ENCODE measurements at regions not wholly inside any gene's neighbourhood (a gene's known extent, or its start where the extent isn't known, plus 50 kb on each side); places are given as distances from the start of the nearest gene placed in this dataset.

- DNase-seq (ENCODE audit: low spot score) (no peak), ATAC-seq (no peak)
- Histone ChIP-seq H3K4me2 (no peak overlapping the region), H3F3A (replicated peaks; ENCODE audit: low read depth) (no peaks in the 10 kb centered on the region), H3K36me3 (ENCODE audit: insufficient read depth) (no peaks in the 10 kb centered on the region), H3K79me2 (replicated peaks; ENCODE audit: insufficient read depth) (no peaks in the 10 kb centered on the region), H3K4me3 (no peak overlapping the region), H2AFZ (no peak overlapping the region), H3K27ac (ENCODE audit: low read depth) (no peak overlapping the region), H3K9me2 (ENCODE audit: insufficient read depth) (0 out of 2 replicates have a peak, but pooled peaks cover 3% of the 10 kb centered on the region), H3K4me1 (ENCODE audit: insufficient read depth) (no peaks in the 10 kb centered on the region), H4K20me1 (replicated peaks; ENCODE audit: insufficient read depth) (no peaks in the 10 kb centered on the region), H3K27me3 (ENCODE audit: insufficient read depth) (no peaks in the 10 kb centered on the region)
- no peak for TF ChIP-seq REST (IDR thresholded peaks at IDR 0.05; ENCODE audit: unreplicated experiment)
- TF ChIP-seq NANOG (IDR thresholded peaks at IDR 0.05; ENCODE audit: borderline replicate concordance), result no peak
- TF ChIP-seq STAT1 (IDR thresholded peaks at IDR 0.05; ENCODE audit: unreplicated experiment), result no peak
- Mint-ChIP-seq H3K27ac (no peak overlapping the region), H3K27me3 (ENCODE audit: insufficient read depth, low read depth, poor library complexity) (peaks cover 7% of the 10 kb centered on the region), H3K36me3 (ENCODE audit: low read depth) (no peaks in the 10 kb centered on the region), H3K4me1 (no peaks in the 10 kb centered on the region), H3K9me3 (no peaks in the 10 kb centered on the region), H3K4me3 (no peak overlapping the region)
Observed at GRCh38 chr11:116613206-116613875, 159.4 kb downstream of the BUD13 start.

DNA sequence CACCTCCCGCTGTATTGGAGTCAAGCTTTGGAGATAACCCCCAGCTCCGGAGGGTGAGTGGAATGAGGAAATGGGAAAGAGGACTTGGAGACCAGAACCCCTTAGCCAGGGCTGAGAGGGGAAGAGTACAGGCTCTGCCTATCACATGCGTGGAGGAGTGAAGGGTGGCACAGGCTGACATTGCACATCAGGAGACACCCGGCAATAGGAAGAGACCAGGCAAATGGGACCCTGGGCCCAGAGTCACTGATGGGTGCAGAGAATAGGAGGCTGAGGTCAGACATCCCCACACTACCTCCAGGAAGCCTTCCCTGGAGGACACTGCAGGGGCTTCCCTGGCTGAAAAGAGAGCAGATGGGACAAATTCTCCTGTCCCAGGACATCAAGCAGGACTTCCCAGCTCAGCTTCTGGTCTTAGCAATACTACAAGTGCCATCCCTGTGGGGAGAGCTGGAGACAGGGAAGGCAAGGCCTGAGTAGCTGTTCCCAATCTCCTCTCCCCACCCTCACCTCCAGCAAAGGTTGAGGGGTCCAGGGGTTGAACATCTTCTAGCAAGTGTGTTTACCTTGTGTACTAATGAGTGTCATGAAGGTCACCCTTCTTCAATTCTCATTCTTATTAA lies 160.7 kb downstream of the BUD13 start:
- Histone ChIP-seq H3K27me3 (ENCODE audit: insufficient read depth) (no peaks in the 10 kb centered on the region), H2AFZ (no peak overlapping the region), H3K4me2 (no peak overlapping the region), H3K9me2 (ENCODE audit: insufficient read depth) (0 out of 2 replicates have a peak, but pooled peaks cover 3% of the 10 kb centered on the region), H4K20me1 (replicated peaks; ENCODE audit: insufficient read depth) (no peaks in the 10 kb centered on the region), H3K4me3 (no peak overlapping the region), H3K36me3 (ENCODE audit: insufficient read depth) (no peaks in the 10 kb centered on the region), H3F3A (replicated peaks; ENCODE audit: low read depth) (no peaks in the 10 kb centered on the region), H3K4me1 (ENCODE audit: insufficient read depth) (no peaks in the 10 kb centered on the region), H3K79me2 (replicated peaks; ENCODE audit: insufficient read depth) (no peaks in the 10 kb centered on the region), H3K27ac (ENCODE audit: low read depth) (no peak overlapping the region)
- Mint-ChIP-seq H3K4me3 (no peak overlapping the region), H3K36me3 (ENCODE audit: low read depth) (no peaks in the 10 kb centered on the region), H3K27me3 (ENCODE audit: insufficient read depth, low read depth, poor library complexity) (peaks cover 9% of the 10 kb centered on the region), H3K9me3 (no peaks in the 10 kb centered on the region), H3K27ac (no peak overlapping the region), H3K4me1 (no peaks in the 10 kb centered on the region)
- DNase-seq (ENCODE audit: low spot score) (no peak), ATAC-seq (no peak)
- no peak for TF ChIP-seq ZNF114 (CRISPR knock-in tag; IDR thresholded peaks at IDR 0.05)
- no peak for TF ChIP-seq ZNF462 (CRISPR knock-in tag; IDR thresholded peaks at IDR 0.05)
- no peak for TF ChIP-seq STAT1 (IDR thresholded peaks at IDR 0.05; ENCODE audit: unreplicated experiment)
- TF ChIP-seq REST (IDR thresholded peaks at IDR 0.05; ENCODE audit: unreplicated experiment), result no peak
- TF ChIP-seq CREB1 (CRISPR knock-in tag; IDR thresholded peaks at IDR 0.05; ENCODE audit: low read depth), result no peak
- no peak for TF ChIP-seq POLR2AphosphoS5 (IDR thresholded peaks at IDR 0.05; ENCODE audit: low read depth)
